ENCODE measurements at regions not wholly inside any gene's neighbourhood (a gene's known extent, or its start where the extent isn't known, plus 50 kb on each side); places are given as distances from the start of the nearest gene placed in this dataset.
"Not testable (repeated sequence)": the region's sequence is repeated elsewhere in the genome, so short reads cannot be mapped to it uniquely, and the experiment has no call there.

- DNase-seq (ENCODE audit: low read depth in 2 of 3, low spot score in 2 of 3): no peak
Measured at GRCh38 chr3:73225991-73226390, 164.5 kb downstream of the EBLN2 start.

GRCh38 chr3:73228000-73228399, 166.5 kb downstream of the EBLN2 start:
- no peak for DNase-seq (ENCODE audit: low read depth in 2 of 3, low spot score in 2 of 3)

GRCh38 chr3:73228437-73228836, 167.0 kb downstream of the EBLN2 start:
- no peak for DNase-seq (ENCODE audit: low read depth in 2 of 3, low spot score in 2 of 3)

- no peak for DNase-seq (ENCODE audit: low read depth in 2 of 3, low spot score in 2 of 3)
Measured at GRCh38 chr3:73228959-73229358, 167.5 kb downstream of the EBLN2 start.

DNA sequence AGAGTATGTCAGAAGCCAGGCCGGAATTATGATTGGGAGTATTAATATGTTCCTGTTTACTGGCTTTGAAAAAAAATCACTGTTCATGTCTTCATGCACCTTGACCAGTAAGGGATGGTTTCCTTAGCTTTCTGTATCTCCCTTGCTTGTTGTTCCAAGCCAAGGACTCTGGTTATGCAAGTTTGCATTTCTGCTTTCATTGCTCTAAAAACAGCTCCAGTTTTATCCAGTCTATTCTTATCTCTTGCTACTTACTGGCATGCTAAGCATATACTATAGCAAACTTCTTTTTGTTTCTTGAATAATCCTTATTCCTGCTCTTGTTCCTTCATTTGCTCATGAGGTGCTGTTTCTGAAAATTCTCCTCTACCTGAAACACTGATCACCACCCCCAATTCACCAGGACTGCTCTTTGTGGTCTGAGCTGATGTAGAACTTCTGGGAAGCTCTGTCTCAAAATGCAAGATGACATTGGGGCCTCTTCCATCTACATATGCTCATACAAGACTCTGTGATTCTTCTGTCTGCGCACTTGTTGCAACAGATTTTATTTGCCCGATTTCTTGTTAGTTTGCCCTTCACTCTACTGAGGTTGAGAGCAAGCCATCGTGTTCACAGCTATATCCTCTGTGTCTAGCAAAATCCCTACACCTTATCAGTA, 173.0 kb downstream of the EBLN2 start:
- DNase-seq (ENCODE audit: low read depth in 2 of 3, low spot score in 2 of 3): no peak

GRCh38 chr3:73235768-73236167, 174.3 kb downstream of the EBLN2 start:
- no peak for DNase-seq (ENCODE audit: low read depth in 2 of 3, low spot score in 2 of 3)

- no peak for DNase-seq (ENCODE audit: low read depth in 2 of 3, low spot score in 2 of 3)
Measured at GRCh38 chr3:73236867-73237266, 175.4 kb downstream of the EBLN2 start.

DNA sequence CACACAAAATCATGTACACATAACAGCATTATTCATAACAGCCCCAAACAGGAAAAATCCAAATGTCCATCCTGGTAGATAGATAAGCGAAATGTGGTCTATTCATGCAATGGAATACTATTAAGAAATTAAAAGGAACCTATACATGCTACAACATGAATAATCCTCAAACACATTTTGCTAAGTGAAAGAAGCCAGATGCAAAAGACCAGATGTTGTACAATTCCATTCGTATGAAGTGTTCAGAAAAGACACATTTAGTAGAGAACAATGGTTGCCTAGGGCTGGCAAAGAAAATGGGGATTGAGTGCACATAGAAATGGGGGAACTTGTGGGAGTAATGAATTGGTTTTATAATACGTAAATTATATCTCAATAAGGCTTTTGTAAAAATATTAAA, 182.3 kb downstream of the EBLN2 start:
- no peak for DNase-seq (ENCODE audit: low read depth in 2 of 3, low spot score in 2 of 3)

DNA sequence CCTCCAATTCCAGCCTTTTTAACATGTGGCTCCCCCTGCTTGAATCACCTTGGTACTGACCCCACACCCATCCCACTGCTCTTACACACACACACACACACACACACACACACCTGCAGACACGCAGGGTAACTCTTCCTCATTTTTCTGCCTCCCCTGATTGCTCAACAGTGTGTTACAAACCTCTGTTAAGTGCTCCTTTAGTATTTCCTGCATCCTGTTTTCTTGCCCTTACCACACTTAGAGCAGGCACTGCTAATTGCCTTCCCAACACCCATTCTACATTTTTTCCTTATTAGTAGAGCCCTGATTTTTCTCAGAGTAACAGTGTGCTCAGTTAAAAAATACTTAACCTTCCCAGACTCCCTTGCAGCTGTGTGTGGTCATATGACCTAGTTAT, 184.0 kb downstream of the EBLN2 start:
- DNase-seq (ENCODE audit: low read depth in 2 of 3, low spot score in 2 of 3): no peak

GRCh38 chr3:73249047-73249446, 187.6 kb downstream of the EBLN2 start:
- DNase-seq (ENCODE audit: low read depth in 2 of 3, low spot score in 2 of 3): no peak

- no peak for DNase-seq (ENCODE audit: low read depth in 2 of 3, low spot score in 2 of 3)
Measured at GRCh38 chr3:73254062-73254461, 192.6 kb downstream of the EBLN2 start.

GRCh38 chr3:73255609-73256029, 194.2 kb downstream of the EBLN2 start:
- no peak for DNase-seq (ENCODE audit: low read depth in 2 of 3, low spot score in 2 of 3)

- no peak for DNase-seq (ENCODE audit: low read depth in 2 of 3, low spot score in 2 of 3)
Measured at GRCh38 chr3:73257186-73257585, 195.7 kb downstream of the EBLN2 start.

DNA sequence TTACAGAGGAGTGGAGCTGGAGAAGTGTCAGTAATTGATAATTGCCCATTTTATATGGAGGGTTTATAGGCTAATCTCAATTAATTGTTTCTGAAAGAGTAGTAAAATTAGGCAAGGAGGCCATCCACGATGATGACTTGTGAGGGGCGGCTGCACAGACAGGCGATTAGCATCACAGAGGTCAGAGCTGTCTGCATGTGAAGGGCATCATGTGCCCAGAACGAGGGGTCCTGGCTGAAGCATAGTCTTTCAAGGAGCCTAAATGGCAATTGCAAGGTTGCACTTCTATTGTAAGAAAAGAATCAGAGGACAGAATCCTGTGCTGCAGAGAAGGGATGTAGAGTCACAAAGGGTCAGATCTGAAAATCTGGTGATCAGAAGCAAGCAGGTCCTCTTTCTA, 196.6 kb downstream of the EBLN2 start:
- no peak for DNase-seq (ENCODE audit: low read depth in 2 of 3, low spot score in 2 of 3)

DNA sequence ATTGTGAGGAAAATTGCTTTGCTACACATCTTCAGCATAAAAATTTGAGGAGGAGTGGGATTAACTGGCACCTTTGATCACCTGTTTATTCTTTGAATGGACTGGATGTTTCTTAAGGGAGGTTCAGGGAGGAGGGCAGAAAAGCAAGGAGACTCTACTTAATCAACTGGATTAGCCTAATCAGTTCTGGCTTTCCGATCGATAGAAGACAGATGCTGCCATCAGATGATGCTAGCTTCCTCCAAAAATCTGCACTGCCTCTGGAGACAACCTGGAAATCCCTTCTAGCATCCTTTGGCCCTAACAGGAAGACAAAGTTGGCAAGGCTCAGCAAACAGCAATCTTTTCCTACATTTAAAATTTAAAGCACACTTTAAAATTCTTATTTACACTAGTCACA, 197.8 kb downstream of the EBLN2 start:
- DNase-seq (ENCODE audit: low read depth in 2 of 3, low spot score in 2 of 3): no peak

DNA sequence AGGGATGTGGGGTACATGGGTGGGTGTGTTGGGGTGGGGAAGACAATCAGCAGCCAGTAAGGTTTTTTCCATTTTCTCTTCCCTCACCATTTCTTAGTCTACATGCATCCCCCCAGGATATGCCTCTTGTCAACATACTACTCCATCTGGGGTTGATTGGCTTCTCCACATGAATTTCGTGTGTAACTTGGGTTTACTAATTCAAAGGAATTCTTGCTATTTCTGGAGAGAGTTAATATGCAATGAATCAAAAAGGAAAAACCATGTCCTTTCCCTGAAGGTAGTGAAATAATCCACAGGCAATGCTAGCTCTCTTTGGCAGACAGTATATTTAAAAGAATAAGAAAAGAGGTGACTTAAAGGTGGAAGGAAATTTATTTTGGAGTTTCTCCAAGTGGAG, 198.4 kb downstream of the EBLN2 start:
- DNase-seq (ENCODE audit: low read depth in 2 of 3, low spot score in 2 of 3): no peak

- DNase-seq (ENCODE audit: low read depth in 2 of 3, low spot score in 2 of 3): not testable (repeated sequence)
Measured at GRCh38 chr3:73266558-73266957, 205.1 kb downstream of the EBLN2 start.

GRCh38 chr3:73269126-73269525, 207.7 kb downstream of the EBLN2 start:
- not testable (repeated sequence) for DNase-seq (ENCODE audit: low read depth in 2 of 3, low spot score in 2 of 3)

DNA sequence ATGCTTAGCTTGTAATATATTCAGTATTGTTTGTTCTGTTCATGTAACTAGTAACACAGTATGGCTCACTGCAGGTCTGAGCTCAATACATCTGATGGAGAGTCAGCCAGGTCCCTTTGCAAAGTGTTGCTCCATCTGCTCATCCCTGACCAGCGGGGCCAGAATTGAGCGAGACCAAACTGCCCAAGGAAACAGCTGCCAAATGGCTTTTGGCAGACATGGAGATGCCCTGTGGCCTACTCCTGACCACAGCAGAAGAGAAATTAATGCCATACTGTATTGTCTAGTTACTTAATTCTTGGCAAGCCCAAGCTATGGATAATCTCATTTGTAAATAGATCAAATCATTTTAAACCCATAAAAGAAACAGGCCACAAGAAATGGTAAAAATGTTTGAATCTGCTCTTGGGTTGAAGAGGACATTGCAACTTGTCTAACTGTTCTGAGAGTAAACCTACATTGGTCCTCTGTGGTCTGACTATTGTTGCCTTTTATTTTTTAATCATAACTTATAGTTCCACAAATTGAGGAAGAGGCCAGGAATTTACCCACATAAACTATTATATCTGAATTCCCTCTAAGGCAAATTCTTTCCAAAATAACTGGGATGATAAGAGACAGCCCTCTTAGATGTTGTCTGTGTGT, 209.5 kb downstream of the EBLN2 start:
- no peak for DNase-seq (ENCODE audit: low read depth in 2 of 3, low spot score in 2 of 3)

DNA sequence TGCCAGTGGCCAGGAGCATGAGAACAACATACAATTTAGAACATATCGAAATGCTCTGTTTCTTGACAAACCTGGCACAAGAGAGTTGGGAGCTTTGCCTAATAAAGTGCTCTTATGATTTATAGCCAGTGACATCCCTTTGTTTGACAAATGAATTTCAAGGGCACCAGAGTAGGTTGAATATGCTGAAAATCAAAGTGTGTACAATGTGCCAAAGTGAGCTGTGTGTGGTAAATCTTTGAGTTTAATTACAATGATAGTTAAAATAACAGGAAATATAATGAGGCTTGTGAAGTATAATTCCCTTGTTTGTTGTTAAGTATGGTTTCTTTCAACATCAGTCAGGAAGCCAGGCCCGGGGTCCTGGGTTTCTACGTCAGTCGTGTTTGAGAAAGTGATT, 211.9 kb downstream of the EBLN2 start:
- DNase-seq (ENCODE audit: low read depth in 2 of 3, low spot score in 2 of 3): no peak

DNA sequence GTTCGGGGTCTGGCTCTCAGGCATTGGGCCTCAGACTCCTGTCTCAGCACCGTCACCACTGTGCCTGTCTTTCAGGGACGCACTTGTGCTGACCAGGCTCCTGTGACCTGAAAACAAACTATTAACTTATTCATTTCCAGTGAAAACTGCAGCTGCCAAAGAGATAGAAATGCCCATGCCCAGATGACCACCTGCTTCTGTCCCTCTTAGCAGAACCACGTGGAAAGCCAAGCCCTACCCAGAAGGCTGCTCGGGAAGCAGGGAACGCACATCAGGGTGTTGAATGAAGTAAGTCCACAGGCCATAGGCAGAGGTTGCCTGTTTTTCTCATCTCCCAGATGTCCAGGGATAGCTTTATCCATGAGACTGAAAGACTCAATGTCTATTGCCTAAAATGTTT, 219.3 kb downstream of the EBLN2 start:
- no peak for DNase-seq (ENCODE audit: low read depth in 2 of 3, low spot score in 2 of 3)

DNA sequence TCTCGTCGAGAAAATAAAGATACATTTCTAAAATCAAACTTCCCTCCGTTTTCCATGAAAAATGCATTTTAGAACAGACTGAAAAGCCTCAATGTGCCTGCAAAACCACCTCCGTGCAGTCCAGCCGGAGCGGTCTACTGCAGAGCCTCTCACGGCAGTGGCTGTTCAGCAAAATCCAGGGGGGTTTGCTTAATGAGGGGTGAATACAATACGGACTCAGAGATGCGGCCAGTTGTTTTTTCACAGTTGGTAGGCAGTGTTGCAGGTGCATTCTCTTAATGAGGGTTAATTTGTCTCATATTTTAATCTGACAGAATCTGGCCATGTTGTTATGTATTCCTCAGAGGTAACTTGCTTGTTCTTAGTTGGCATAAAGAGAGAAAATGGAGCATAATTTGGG, 223.0 kb downstream of the EBLN2 start:
- no peak for DNase-seq (ENCODE audit: low read depth in 2 of 3, low spot score in 2 of 3)

DNA sequence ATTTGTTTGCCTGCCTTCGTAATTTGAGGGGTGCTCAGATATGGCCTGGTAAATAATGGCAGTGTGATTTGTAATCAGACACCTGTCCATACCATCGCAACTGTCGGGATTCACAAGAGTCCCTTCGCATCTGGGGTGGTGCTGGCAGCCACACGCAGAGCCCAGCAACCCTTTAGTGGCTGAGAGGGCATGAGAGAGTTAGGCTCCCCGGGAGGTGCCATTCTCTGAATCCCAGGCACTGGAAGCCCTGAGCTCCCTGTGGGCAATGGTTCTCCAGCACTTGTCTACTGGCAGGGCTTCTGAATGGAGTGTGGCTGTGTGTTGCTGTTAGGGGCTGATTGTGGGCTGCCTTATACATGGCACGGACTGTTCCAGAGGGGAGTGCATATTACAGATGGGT, 230.1 kb downstream of the EBLN2 start:
- no peak for DNase-seq (ENCODE audit: low read depth in 2 of 3, low spot score in 2 of 3)

All from hematopoietic multipotent progenitor cell (in vitro differentiated cells).